Body of pancreas (tissue), 4 donors: ENCODE measurements at regions not wholly inside any gene's neighbourhood (a gene's known extent, or its start where the extent isn't known, plus 50 kb on each side); places are given as distances from the start of the nearest gene placed in this dataset.

Experiments used
- CTCF ChIP-seq, 7 experiments: fragments of 450-650 bp in 4 of 7; fragments of 200-600 bp in 3 of 7; sonication (generic) in 3 of 7; IDR thresholded peaks; one replicate each; pipeline ENCODE4 v1.5.1; 2016 to 2019; ENCODE audit warnings: antibody characterized with exemption in 7 of 7
- POLR2A ChIP-seq, 3 donors: fragments of 450-650 bp; IDR thresholded peaks; one replicate each; pipeline ENCODE4 v1.6.1; 2016; ENCODE audit warnings: antibody characterized with exemption in 3 of 3, mild to moderate bottlenecking in 2 of 3

GRCh38 chr3:76969471-76969870 is 70.4 kb upstream of the ROBO2 start:
- TF ChIP-seq CTCF (IDR thresholded peaks at IDR 0.05) (no peak), POLR2A (IDR thresholded peaks at IDR 0.05) (no peak)
